ENCODE measurements at regions not wholly inside any gene's neighbourhood (a gene's known extent, or its start where the extent isn't known, plus 50 kb on each side); places are given as distances from the start of the nearest gene placed in this dataset.

- TF ChIP-seq CTCF (IDR thresholded peaks at IDR 0.05) (no peak), POLR2A (IDR thresholded peaks at IDR 0.05) (no peak)
Measured at GRCh38 chr10:45209888-45210287, 105.5 kb downstream of the OR13A1 start.
